ENCODE measurements at regions not wholly inside any gene's neighbourhood (a gene's known extent, or its start where the extent isn't known, plus 50 kb on each side); places are given as distances from the start of the nearest gene placed in this dataset.

GRCh38 chr6:6781873-6782227 is 193.3 kb downstream of the LY86 start:
- DNase-seq (ENCODE audit: low read depth), result no peak

GRCh38 chr6:6783721-6784120 is 195.2 kb downstream of the LY86 start:
- no peak for DNase-seq (ENCODE audit: low read depth)

- no peak for DNase-seq (ENCODE audit: low read depth)
Measured at GRCh38 chr6:6784514-6785162, 196.1 kb downstream of the LY86 start.

GRCh38 chr6:6785163-6785521 is 196.6 kb downstream of the LY86 start:
- no peak for DNase-seq (ENCODE audit: low read depth)

- DNase-seq (ENCODE audit: low read depth), result no peak
Measured at GRCh38 chr6:6788394-6789032, 200.0 kb downstream of the LY86 start.

- DNase-seq (ENCODE audit: low read depth), result no peak
Measured at GRCh38 chr6:6790393-6790792, 201.9 kb downstream of the LY86 start.

GRCh38 chr6:6790891-6791290 is 202.4 kb downstream of the LY86 start:
- no peak for DNase-seq (ENCODE audit: low read depth)

GRCh38 chr6:6793388-6794250 is 205.1 kb downstream of the LY86 start:
- DNase-seq (ENCODE audit: low read depth), result no peak

GRCh38 chr6:6795393-6795792 is 206.9 kb downstream of the LY86 start:
- DNase-seq (ENCODE audit: low read depth), result no peak

- DNase-seq (ENCODE audit: low read depth), result no peak
Measured at GRCh38 chr6:6796818-6797217, 208.3 kb downstream of the LY86 start.

- DNase-seq (ENCODE audit: low read depth), result no peak
Measured at GRCh38 chr6:6798448-6798860, 209.9 kb downstream of the LY86 start.

GRCh38 chr6:6801005-6801335 is 212.4 kb downstream of the LY86 start:
- no peak for DNase-seq (ENCODE audit: low read depth)

- DNase-seq (ENCODE audit: low read depth), result no peak
Measured at GRCh38 chr6:6801635-6802218, 213.2 kb downstream of the LY86 start.

- no peak for DNase-seq (ENCODE audit: low read depth)
Measured at GRCh38 chr6:6803180-6803977, 214.9 kb downstream of the LY86 start.

GRCh38 chr6:6804843-6805615 is 216.5 kb downstream of the LY86 start:
- no peak for DNase-seq (ENCODE audit: low read depth)

GRCh38 chr6:6806844-6807518 is 218.5 kb downstream of the LY86 start:
- no peak for DNase-seq (ENCODE audit: low read depth)

GRCh38 chr6:6808343-6808742 is 219.8 kb downstream of the LY86 start:
- DNase-seq (ENCODE audit: low read depth), result no peak

- DNase-seq (ENCODE audit: low read depth), result no peak
Measured at GRCh38 chr6:6808915-6809314, 220.4 kb downstream of the LY86 start.

GRCh38 chr6:6810727-6811126 is 222.2 kb downstream of the LY86 start:
- no peak for DNase-seq (ENCODE audit: low read depth)

- no peak for DNase-seq (ENCODE audit: low read depth)
Measured at GRCh38 chr6:6811128-6812009, 222.8 kb downstream of the LY86 start.

Data from stimulated activated CD8-positive, alpha-beta memory T cell treated with anti-CD3 and anti-CD28 coated beads, Interleukin-12 subunit alpha, Interleukin-12 subunit beta, amount 100 ng/mL, for 4 hours (primary cell).